Fibroblast of skin of right quadriceps (primary cell): ENCODE measurements at regions not wholly inside any gene's neighbourhood (a gene's known extent, or its start where the extent isn't known, plus 50 kb on each side); places are given as distances from the start of the nearest gene placed in this dataset.

ENCODE experiments used
- DNase-seq: peaks from one replicate; pipeline ENCODE4 v3.0.0-alpha.2; 2013

GRCh38 chr14:94994245-94994644 lies 163.1 kb downstream of the DICER1 start:
- DNase-seq, result no peak

DNA sequence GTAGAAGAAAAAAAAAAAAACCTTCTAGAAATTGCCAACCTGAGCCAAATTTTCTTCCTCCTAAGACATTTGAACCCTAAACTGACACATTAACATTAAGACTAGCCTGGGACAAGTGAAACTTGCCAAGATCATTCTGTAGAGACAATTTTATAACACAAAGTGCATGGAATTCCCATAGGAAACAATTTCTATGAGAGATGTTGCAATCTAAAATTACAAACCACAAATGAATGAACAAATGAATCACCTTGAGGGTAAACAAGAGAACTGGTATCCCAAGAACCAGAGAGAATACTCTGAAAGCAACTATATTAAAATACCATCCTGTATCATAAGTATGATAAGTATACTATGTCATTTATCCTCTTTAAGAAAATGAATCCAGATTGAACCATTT lies 165.3 kb downstream of the DICER1 start:
- DNase-seq, result no peak

DNA sequence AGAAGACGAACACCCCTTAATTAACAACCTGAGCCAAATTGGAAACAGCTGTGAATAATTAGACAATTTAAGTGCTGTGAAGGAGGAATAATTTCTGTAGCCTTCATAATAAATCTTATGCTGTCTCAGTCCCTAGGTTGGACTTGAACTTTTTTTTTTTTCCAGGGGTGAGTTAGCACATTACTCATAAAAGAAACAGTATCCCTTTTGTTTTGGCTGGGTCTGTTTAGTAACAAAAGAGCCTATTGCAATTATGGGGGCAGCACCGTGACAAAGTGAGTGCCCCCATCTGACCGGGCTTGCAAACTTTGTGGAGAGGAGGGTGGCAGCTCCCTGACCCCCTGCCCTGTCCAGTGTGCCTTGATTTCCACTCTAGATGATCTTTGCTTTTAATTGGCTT lies 167.4 kb downstream of the DICER1 start:
- DNase-seq, result no peak

GRCh38 chr14:94989417-94989816 lies 167.9 kb downstream of the DICER1 start:
- DNase-seq, result no peak

DNA sequence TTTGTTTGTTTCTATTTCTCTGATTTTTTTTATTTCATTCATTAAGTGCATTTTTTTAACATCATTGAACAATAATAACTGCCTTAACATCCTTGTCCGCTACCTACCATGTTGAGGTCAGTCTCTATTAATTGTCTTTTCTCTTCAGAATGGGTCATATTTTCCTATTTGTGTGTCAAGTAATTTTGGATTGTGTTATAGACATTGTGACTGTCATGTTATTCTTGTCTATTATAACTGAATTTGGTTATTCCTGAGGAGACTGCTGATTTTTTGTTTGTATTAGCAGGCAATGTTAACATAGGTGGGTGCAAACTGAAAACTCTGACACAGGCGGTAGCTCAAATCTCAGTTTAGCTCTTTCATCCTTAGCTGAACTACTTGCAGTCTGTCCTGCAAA lies 169.9 kb downstream of the DICER1 start:
- DNase-seq, result no peak

- no peak for DNase-seq
Observed at GRCh38 chr14:94979891-94980290, 177.4 kb downstream of the DICER1 start.

DNA sequence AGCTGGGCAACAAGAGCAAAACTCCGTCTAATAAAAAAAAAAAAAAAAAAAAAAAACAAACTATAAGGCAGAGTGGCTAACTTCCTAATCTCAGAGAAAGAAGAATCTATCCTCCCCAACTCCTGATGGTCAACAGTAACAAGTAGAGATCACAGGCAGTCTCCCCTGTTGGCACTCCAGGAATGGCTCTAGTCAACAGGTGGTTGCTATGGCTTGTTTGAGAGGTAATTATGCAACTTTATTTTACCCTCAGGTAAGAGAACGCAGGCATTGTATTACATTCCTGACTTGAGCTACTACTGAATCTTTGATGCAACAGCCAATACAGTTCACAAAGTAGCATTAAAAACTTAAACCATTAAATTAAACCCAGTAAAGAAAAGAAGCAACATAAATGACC lies 180.3 kb downstream of the DICER1 start:
- DNase-seq, result no peak

GRCh38 chr14:94975366-94975765 lies 182.0 kb downstream of the DICER1 start:
- no peak for DNase-seq

DNA sequence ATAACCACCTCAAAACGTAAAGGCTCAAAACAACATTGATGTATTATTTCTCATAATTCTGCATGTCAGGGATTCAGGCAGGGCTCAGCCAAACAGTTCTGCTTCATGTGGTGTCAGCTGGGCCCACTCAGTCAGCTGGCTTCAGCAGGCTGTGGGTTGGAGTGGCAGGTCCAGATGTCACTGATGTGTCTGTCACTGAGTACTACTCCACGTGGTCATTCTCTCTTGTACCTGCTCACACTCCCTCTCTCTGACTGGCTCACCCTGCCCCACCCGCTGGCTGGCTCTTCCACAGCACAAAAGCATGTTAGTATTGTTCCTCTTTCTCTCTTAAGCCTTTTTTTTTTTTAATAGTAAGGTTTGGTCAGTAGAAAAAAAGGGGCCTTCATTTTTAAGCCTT lies 182.4 kb downstream of the DICER1 start:
- DNase-seq, result no peak

DNA sequence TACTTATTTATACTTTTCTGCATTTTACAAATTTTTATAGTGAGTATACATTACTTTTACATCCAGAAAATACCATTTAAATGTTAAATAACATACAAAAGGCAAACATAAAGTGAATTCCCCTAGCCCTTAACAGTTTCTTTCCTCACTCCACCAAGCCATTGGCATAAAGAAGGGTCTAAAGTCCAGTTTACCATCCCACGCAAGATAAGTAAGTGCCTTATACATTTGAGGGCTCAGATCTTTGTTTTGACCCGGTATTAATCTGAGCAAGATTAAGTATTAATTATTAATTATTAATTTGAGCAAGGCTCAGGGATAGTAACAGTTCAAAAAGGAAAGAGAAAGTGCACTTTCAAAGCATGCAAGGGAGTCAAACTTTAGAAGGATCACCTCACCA lies 182.9 kb downstream of the DICER1 start:
- DNase-seq, result no peak

GRCh38 chr14:94971750-94972149 lies 185.6 kb downstream of the DICER1 start:
- DNase-seq, result peak; percentile 20

DNA sequence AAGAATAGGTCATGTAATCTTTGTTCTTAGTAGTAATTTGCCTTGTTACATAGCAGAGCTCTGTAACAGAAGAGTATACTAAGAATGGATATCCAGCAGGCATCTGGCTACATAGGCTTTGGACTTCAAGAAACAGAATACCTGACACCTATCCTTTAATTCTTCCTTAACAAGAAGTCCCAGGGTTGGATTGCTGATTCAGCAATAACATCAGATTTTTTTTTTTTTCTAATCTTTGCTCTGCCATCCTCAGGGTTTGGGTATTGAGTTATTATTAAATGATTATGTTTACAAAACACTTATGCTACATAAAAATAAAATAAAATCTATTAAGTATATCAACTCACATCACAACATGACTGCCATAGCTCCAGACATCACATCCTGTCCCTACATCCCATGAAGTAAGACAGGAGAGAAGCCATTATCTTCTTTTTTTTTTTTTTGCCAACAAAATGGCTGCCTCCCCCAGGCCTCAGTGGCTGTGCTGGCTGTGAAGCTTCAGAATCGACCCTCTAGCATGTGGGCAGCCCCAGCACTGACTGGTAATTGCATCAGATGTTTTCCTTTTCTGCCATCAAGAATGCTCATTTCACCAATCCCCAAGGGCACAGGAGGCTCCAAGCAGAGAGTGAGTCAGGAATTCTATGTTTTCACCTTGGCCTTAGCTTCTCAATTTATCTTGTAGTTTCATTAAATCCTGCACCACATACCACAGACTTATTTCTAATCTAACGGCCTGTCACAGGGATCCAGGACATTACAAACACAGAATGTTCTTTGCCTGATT lies 186.2 kb downstream of the DICER1 start:
- peak; percentile 47 for DNase-seq

DNA sequence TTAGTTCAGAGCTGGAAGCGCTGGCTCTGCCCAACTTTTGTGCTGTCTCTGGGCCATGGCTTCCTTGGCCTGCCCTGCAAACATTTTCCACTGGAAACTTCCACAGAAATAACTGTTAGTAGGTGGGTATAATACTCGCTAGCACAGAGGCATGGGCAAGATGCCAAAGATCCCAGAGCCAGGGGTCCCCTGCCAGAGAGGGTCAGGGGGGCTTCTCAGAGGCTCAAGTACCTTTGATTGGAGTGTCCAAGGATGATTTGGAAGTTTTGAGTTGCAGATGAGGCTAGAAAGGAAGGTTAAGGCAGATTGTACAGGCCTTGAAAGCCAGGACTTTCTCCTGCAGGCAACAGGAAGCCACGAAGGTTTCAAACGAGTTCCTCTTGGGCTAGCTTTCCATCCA lies 187.6 kb downstream of the DICER1 start:
- no peak for DNase-seq

DNA sequence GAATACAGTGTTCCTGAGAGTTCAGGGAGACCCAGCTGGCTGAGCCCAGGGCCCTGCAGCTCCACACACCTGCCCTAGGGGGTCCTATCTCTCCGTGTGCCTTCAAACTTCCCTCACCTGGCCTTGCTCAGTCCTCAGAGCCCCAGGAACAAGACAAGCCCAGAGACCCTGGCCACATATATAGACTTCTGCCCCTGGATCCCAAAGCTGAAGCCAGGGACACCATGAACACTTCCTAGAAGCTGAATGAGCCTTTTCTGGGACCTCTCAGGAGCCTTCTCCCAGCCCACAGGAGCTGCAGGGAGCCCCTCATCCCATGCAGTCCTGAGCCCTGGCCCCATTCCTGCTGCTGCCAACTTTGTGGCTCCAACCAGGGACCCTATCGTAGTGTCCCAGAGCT lies 190.5 kb downstream of the DICER1 start:
- no peak for DNase-seq

DNA sequence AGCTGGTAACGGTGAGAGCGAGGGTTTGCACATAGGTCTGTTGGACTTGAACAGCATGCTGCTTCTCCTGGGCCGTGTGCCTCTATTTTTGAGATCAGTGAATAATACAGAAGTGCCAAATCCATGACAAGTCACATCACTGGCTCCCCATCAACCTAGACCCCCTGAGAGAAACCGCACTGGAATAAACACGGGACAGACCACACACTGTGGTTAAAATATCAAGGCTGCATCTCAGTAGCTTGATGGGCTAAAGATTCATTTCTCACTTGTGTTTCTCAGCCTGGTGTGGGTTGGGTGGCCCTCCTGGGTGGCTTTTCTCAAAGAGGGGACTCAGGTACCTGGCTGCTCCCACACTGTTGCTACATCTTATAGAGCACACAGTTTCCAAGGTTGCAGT lies 191.0 kb downstream of the DICER1 start:
- DNase-seq, result no peak

DNA sequence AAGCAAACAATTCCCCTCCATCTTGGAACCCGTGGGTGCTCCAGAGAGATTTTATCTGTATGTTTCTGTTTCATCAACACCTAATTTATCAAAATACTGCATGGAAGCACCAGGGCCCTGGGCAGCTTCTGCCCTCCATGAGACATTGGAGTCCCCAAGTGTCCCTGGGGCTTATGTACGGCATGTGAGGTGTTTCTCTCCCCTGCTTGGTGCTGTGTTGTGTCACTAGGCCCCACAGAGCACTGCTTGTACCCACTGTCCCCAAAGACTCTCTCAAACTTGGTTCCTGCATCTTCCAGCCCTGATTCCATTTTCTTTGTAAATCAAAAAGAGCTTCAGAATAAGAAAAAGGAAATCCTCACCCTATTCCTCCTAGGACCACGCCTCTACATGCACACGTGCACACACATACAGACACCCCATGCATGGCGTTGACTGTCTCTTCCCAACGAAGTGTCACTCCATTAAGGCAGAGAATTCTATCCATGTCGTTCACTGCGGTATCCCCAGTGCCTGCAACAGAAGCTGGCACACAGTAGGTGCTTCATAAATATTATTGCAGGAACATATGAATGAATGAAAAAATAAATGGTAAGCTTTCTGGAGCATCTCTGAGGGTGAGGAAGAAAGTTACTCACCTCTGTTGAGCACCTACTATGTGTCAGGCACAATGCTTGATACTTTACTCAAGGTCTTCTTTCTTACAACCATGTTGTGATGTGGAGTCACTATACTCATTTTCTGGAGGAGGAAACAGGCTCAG lies 191.6 kb downstream of the DICER1 start:
- no peak for DNase-seq

DNA sequence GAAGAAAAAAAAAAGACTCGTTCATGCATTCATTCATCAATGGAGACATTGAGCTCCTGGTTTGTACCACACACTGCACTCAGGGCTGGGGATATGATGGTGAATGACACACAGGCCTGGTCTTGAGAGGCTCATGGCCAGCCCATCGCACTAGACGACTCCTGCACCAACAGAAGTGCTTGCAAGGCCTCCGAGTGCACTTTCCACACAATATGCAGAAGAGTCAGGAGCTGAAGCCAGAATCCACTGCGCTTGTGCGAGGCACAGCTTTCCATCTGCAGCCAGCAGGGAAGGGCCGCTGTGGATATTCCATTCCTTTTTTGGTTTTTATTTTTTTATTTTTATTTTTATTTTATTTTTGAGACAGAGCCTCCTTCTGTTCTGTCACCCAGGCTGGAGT lies 192.4 kb downstream of the DICER1 start:
- no peak for DNase-seq

- no peak for DNase-seq
Observed at GRCh38 chr14:94964181-94964580, 193.1 kb downstream of the DICER1 start.

GRCh38 chr14:94963051-94963450 lies 193.1 kb upstream of the GSC start:
- no peak for DNase-seq

DNA sequence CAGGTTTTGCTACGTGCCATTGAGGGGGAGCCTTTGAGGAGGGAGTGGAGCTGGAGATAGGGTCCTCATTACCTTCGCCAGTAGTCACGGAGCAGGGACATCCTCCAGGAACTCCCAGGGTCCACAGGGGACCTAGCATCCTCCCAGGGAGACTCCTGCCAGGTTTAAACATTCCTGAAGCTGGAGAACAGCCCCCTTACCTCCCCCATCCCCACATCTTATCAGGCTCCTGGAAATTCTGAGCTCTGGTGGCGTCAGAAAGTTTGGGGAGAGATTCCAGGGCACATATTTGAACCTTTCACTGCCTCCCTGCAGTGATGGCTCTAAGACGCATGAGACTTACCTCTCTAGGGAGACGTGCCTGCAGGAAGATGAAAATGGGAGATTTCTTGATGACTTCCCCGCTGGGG lies 192.3 kb upstream of the GSC start:
- no peak for DNase-seq

DNA sequence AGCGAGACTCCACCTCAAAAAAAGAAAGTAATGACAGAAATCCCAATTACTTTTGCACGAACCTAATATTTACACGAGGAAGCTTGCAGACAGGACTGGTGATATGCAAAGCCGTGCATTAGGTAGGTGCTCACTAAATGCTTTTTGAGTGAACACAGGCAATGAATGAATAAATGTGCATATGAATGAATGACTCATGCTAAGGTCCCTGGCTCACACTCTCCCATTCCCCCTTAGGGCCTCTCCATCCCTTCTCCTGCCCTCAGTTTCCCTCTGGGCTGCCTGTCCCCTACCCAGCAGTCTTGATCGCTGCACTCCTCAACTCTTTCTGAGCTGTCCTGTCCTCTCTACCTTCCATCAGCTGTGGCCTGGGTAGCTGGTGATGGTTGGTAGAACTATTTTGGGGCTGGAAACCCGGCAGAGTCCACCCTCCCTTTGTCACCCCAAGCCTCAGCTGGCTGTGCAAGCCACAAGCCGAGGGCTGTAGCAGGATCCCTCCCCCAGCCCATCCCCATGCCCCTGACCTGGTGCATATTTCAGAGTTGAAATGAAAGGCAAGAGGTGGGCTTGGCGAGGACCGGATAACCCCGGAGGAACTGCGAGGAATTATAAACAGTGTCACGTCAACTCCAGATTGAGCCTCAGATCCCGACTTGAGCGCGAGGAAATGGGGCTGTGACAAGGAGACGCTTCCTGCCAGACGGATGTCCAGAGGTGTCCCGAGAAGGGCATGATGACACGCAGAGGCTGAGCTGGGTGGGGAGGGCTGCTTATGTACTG lies 191.7 kb upstream of the GSC start:
- DNase-seq, result no peak

- DNase-seq, result no peak
Observed at GRCh38 chr14:94960285-94961001, 190.5 kb upstream of the GSC start.
